ENCODE measurements at regions not wholly inside any gene's neighbourhood (a gene's known extent, or its start where the extent isn't known, plus 50 kb on each side); places are given as distances from the start of the nearest gene placed in this dataset.

- H3K36me3 Mint-ChIP-seq (ENCODE audit: insufficient read depth in 1 of 3, low read depth in 3 of 3): no peaks in the 10 kb centered on the region
- H3K4me1 ChIP-seq (ENCODE audit: insufficient read depth, low read length): no peaks in the 10 kb centered on the region
- H3K4me3 Mint-ChIP-seq: no peak overlapping the region
Observed at GRCh38 chr12:39032448-39032847, 127.1 kb upstream of the CPNE8 start.

More at GRCh38 chr12:39032448-39032847, 127.1 kb upstream of the CPNE8 start:
- no peaks in the 10 kb centered on the region for H3K9me3 Mint-ChIP-seq
- no peak overlapping the region for H3K14ac ChIP-seq (ENCODE audit: insufficient read depth, low read length)
- no peak overlapping the region for H2BK20ac ChIP-seq (ENCODE audit: low read depth, low read length, poor library complexity, severe bottlenecking)
- no peak overlapping the region for H4K91ac ChIP-seq (ENCODE audit: insufficient read length, low read depth, low read length)
- H2BK15ac ChIP-seq (ENCODE audit: low read depth, low read length): no peak overlapping the region
- no peak overlapping the region for H3K27ac ChIP-seq (ENCODE audit: insufficient read length, low read depth, low read length)
- no peaks in the 10 kb centered on the region for H3K27me3 Mint-ChIP-seq (ENCODE audit: low read depth)
- no CpG with 5 or more reads among the region's 2 CpGs for WGBS (ENCODE audit: extremely low coverage, insufficient read length, low lambda C conversion rate)
- no peaks in the 10 kb centered on the region for H3K23me2 ChIP-seq (ENCODE audit: insufficient read length, low read depth, low read length, poor library complexity, severe bottlenecking)
- no peaks in the 10 kb centered on the region for H3K4me1 Mint-ChIP-seq
- H2BK12ac ChIP-seq (ENCODE audit: insufficient read length, low read depth, low read length): no peak overlapping the region
- TF ChIP-seq, protein P1, sequence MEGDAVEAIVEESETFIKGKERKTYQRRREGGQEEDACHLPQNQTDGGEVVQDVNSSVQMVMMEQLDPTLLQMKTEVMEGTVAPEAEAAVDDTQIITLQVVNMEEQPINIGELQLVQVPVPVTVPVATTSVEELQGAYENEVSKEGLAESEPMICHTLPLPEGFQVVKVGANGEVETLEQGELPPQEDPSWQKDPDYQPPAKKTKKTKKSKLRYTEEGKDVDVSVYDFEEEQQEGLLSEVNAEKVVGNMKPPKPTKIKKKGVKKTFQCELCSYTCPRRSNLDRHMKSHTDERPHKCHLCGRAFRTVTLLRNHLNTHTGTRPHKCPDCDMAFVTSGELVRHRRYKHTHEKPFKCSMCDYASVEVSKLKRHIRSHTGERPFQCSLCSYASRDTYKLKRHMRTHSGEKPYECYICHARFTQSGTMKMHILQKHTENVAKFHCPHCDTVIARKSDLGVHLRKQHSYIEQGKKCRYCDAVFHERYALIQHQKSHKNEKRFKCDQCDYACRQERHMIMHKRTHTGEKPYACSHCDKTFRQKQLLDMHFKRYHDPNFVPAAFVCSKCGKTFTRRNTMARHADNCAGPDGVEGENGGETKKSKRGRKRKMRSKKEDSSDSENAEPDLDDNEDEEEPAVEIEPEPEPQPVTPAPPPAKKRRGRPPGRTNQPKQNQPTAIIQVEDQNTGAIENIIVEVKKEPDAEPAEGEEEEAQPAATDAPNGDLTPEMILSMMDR (conservative IDR thresholded peaks at IDR 0.05): no peak
- H4K5ac ChIP-seq (ENCODE audit: insufficient read length, low read depth, low read length): no peak overlapping the region
- H3K18ac ChIP-seq (ENCODE audit: insufficient read length, low read depth, low read length): no peak overlapping the region
- no peak overlapping the region for H3K56ac ChIP-seq (ENCODE audit: insufficient read length, low read depth, low read length)
- H2AFZ ChIP-seq (ENCODE audit: low read length): no peak overlapping the region
- no peak overlapping the region for H3T11ph ChIP-seq (ENCODE audit: low read length)
- no peak overlapping the region for H3K4me2 ChIP-seq (ENCODE audit: insufficient read depth, insufficient read length, low read length)
- H3K9me3 ChIP-seq (ENCODE audit: control insufficient read depth, low read depth, low read length): no peaks in the 10 kb centered on the region
- no peaks in the 10 kb centered on the region for H3K79me1 ChIP-seq (ENCODE audit: insufficient read depth, low read depth, low read length, poor library complexity, severe bottlenecking)
- no peak overlapping the region for H2AK5ac ChIP-seq (ENCODE audit: insufficient read length, low read length)
- H2BK5ac ChIP-seq (ENCODE audit: insufficient read length, low read length): no peak overlapping the region
- no peaks in the 10 kb centered on the region for H3K27me3 ChIP-seq (ENCODE audit: insufficient read depth, low read length)
- no peak overlapping the region for H4K8ac ChIP-seq (replicated peaks; ENCODE audit: insufficient read length, low read depth, low read length)
- H4K20me1 ChIP-seq (ENCODE audit: control insufficient read depth, insufficient read depth, insufficient read length): no peaks in the 10 kb centered on the region
- no peak overlapping the region for H3K23ac ChIP-seq (ENCODE audit: insufficient read length, low read depth, low read length)
- no peak overlapping the region for H3K27ac Mint-ChIP-seq
- DNase-seq: no peak
- no peak overlapping the region for H3K9ac ChIP-seq (ENCODE audit: extremely low read depth, insufficient read length, low read length)
- H3K79me2 ChIP-seq (ENCODE audit: insufficient read depth, low read length): no peaks in the 10 kb centered on the region
- H3K4ac ChIP-seq (ENCODE audit: low read depth, low read length): no peak overlapping the region
- no peak overlapping the region for H2BK120ac ChIP-seq (ENCODE audit: low read depth, low read length, poor library complexity, severe bottlenecking)

Data from H9 (cell line).